Myocyte (in vitro differentiated cells): ENCODE measurements at regions not wholly inside any gene's neighbourhood (a gene's known extent, or its start where the extent isn't known, plus 50 kb on each side); places are given as distances from the start of the nearest gene placed in this dataset.
A peak's percentile ranks its signal among the peaks of the same experiment; 100 is the strongest.

Experiments used
- DNase-seq: peaks from one replicate; pipeline ENCODE4 v3.0.0-alpha.2; 2012; ENCODE audit warnings: low read depth

GRCh38 chr20:12875510-12875909 lies 133.3 kb upstream of the SPTLC3 start:
- DNase-seq: no peak

DNA sequence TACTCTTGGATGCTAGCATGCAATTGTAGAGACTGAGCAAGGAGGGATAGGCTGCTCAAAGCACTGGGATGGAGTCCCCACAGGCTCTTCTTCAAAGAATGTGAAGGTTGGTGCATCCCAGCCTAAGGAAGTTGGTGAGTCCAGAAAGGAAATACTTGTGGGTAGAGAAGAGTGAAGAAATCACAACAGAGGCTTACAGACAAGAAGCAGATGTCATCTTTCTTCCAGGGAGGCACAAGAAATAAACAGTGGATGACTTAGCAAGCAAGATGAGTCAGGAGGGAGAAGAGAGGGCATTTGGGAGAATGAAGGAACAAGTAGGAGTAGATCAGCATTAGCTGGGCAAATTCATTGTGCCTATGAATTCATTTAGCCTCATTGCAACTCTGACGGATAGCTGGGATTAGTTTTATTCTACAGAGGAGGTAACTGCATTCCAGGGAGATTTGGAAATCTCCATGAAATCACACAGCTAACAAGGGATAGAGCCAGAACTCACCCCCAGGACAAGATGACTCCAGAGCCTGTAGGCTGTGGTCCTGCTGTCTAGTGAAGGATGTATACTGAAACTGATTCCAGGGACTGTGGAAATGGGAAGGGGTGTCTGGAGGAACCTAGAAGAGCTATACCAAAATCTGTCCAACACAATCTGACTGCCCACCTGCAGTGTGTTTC lies 125.8 kb upstream of the SPTLC3 start:
- peak; percentile 14 for DNase-seq

DNA sequence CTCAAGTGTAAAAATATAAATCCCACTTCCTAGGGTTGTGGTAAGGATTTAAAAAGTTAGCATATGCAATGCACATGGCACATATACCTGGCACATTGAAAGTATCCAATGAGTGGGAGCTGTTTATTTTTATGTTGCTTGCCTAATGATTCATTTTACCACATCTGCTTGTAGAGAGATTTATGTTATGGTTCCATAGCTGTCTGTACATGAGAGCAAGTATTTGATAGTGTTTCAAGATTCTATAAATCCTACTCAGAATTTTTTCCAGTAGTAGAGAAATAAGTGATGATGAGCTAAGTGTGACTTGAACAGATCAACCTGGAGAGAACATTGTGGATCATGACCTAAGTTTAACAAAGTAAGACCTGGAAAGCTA lies 125.3 kb upstream of the SPTLC3 start:
- no peak for DNase-seq

GRCh38 chr20:12886618-12887363 lies 122.0 kb upstream of the SPTLC3 start:
- peak; percentile 40 for DNase-seq

GRCh38 chr20:12891643-12892042 lies 117.1 kb upstream of the SPTLC3 start:
- no peak for DNase-seq

DNA sequence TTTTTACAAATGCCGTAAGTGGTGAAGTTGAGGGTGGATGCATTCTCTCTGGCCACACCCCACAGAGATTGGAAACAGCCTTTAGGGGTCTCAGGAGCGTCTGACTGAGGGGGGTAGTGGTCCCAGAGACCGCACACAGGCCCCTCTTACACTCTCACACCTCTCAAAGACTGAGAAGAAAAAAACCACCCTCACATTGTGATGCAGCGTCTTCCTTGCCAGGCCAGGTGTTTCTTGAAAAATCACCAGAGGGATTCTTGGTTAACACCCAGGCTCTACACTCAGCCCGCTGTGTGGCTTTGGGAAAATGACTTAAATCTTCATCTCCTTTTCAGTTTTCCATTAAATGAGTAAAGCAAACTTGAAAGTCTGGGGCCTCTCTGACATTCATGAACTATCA lies 115.8 kb upstream of the SPTLC3 start:
- no peak for DNase-seq

GRCh38 chr20:12893653-12894052 lies 115.1 kb upstream of the SPTLC3 start:
- no peak for DNase-seq

GRCh38 chr20:12894089-12894488 lies 114.7 kb upstream of the SPTLC3 start:
- DNase-seq: no peak

- no peak for DNase-seq
These were observed 112.6 kb upstream of the SPTLC3 start for GRCh38 chr20:12896180-12896579.

DNA sequence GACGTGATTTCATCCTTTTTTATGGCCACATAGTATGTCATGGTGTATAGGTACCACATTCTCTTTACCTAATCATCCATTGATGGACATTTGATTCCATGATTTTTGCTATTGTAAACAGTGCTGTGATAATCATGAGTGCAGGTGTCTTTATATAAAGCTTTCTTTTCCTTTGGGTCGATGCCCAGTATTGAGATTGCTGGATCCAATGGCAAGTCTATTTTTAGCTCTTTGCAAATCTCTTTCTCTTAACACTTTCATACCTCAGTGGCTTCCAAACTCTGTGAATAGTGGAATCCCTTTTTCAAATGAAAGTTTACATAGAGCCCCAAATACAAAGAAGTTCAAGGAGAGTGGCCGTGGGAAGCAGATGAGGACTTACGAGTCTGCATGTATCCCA lies 105.8 kb upstream of the SPTLC3 start:
- DNase-seq: no peak

GRCh38 chr20:12906361-12906760 lies 102.4 kb upstream of the SPTLC3 start:
- DNase-seq: no peak

DNA sequence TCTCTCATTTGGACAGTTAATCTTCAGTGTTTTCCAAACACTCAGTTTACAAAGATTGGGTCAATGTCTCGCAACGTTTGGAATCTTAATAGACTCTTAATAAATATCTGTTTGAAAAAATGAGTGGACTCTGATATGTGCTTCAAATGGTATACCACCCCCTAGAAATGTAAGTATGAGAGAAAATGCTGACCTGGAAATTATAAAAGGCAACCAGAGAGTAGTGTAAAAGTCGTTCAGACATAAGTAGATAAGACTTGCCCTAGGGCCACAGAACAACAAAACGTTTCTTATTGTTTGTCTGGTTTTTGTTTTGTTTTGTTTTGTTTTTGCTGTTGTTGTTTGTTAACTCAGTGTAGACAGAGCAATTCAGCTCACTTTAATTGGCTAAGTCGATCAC lies 97.4 kb upstream of the SPTLC3 start:
- DNase-seq: no peak

- no peak for DNase-seq
These were observed 94.9 kb upstream of the SPTLC3 start for GRCh38 chr20:12913781-12914443.

DNA sequence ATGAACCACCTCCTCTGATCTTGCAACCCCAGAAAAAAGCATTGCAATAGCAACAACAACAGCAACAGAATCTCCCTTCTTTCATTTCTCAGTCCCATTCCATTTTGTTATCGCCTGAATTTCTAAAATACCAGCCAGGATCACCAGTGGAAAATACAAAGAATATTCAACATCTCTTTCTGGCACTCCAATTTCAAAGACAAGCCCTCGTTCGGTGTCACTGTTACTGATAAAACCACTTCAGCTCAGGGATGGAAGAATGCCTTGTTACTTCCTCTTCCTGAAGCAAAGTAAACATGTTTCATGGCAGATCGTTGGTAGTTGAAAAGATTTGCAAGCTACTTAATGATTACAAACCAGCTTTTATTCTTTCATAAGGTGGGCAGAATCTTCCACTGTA lies 94.0 kb upstream of the SPTLC3 start:
- DNase-seq: no peak

DNA sequence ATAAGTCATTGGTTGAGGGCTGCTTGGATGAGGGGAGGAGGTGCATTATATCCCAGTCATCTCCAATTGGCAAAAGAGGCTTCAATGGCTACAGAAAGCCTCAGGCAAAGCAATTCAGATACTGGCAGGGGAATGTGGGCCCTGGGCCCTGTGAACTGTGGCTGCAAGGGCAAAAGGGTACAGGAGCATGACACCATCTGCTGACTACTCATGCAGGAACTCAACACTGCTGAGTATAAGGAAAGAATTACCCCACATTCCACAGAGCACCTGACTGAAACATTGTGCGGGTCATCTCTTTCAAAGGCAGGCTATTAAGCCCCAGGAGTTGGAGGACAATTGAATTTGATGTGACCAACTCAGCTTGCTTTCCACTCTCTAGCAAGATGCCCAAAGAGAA lies 92.1 kb upstream of the SPTLC3 start:
- no peak for DNase-seq

- no peak for DNase-seq
These were observed 84.6 kb upstream of the SPTLC3 start for GRCh38 chr20:12924126-12924525.

GRCh38 chr20:12925210-12925755 lies 83.5 kb upstream of the SPTLC3 start:
- peak; percentile 75 for DNase-seq

GRCh38 chr20:12925863-12926793 lies 82.6 kb upstream of the SPTLC3 start:
- no peak for DNase-seq

DNA sequence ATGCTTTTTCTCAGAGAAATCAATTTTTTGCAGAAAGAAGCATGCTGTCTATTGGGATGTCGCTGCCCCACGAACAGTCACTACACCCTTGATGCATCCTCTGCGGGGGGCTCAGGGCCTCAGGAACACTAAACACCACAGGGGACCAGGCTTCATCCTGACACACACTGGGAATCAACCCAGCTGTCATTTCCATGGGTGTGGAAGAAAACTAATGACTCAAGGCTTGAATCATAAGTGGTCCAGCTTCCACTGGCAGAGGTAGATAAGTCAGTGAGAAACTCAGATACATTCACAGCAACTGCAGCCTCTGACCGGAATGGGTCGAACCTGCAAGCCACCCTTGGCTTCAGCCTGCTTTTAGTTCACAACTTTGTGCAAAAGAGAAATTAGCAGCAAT lies 81.3 kb upstream of the SPTLC3 start:
- DNase-seq: peak; percentile 34

- no peak for DNase-seq
These were observed 80.4 kb upstream of the SPTLC3 start for GRCh38 chr20:12928358-12928754.

GRCh38 chr20:12928755-12929401 lies 79.9 kb upstream of the SPTLC3 start:
- peak; percentile 12 for DNase-seq
